ENCODE measurements at regions not wholly inside any gene's neighbourhood (a gene's known extent, or its start where the extent isn't known, plus 50 kb on each side); places are given as distances from the start of the nearest gene placed in this dataset.

- Histone ChIP-seq H3K14ac (replicated peaks; ENCODE audit: low read depth, low read length) (peak overlapping the region; percentile 96), H2AK9ac (replicated peaks; ENCODE audit: low read depth, low read length, poor library complexity) (no peak overlapping the region), H2BK5ac (ENCODE audit: low read depth, low read length, poor library complexity, severe bottlenecking) (peak overlapping the region; percentile 87), H2BK20ac (ENCODE audit: low read depth, low read length) (no peak overlapping the region), H3K9me3 (ENCODE audit: control insufficient read depth, insufficient read depth, low read length) (no peaks in the 10 kb centered on the region), H3K9me1 (ENCODE audit: insufficient read depth, low read length) (no peaks in the 10 kb centered on the region), H3K23ac (ENCODE audit: low read depth, low read length) (peak overlapping the region; percentile 74; the same call in 1 of the 2 replicates), H4K91ac (ENCODE audit: insufficient read depth, low read depth, low read length) (no peak overlapping the region), H2AK5ac (ENCODE audit: low read depth, low read length) (no peak overlapping the region), H3K4ac (ENCODE audit: low read depth, low read length) (peak overlapping the region; percentile 9; the same call in 1 of the 2 replicates), H3K56ac (ENCODE audit: extremely low read depth, insufficient read depth, low read length) (peak overlapping the region; percentile 95), H4K8ac (ENCODE audit: low read depth in 2 of 2, low read length in 2 of 2) (peak overlapping the region; percentile 67 to 92; a peak in 2 of 4 replicates), H3K27ac (ENCODE audit: insufficient read depth, low read length) (peak overlapping the region; percentile 81; the same call in 1 of the 2 replicates), H3K79me1 (ENCODE audit: low read depth in 1 of 2, low read length in 2 of 2) (no peaks in the 10 kb centered on the region), H2BK120ac (ENCODE audit: low read depth, low read length) (no peak overlapping the region), H4K20me1 (ENCODE audit: insufficient read depth, low read length) (peaks cover 9% of the 10 kb centered on the region; the same call in 1 of the 2 replicates), H3K18ac (ENCODE audit: low read depth, low read length) (peak overlapping the region; percentile 89), H2AFZ (replicated peaks; ENCODE audit: low read length, poor library complexity) (no peak overlapping the region), H3K4me1 (ENCODE audit: control insufficient read depth, insufficient read depth, low read length) (peaks cover 4% of the 10 kb centered on the region; the same call in 1 of the 2 replicates), H3K27me3 (ENCODE audit: control insufficient read depth, insufficient read depth, low read length) (no peaks in the 10 kb centered on the region), H4K5ac (ENCODE audit: low read depth, low read length) (peak overlapping the region; percentile 64; the same call in 1 of the 2 replicates), H3K4me2 (ENCODE audit: low read depth, low read length) (peak overlapping the region; percentile 93; the same call in 1 of the 2 replicates), H3K4me3 (ENCODE audit: insufficient read depth, low read depth, low read length) (peak overlapping the region; percentile 68), H2BK15ac (ENCODE audit: low read depth, low read length) (no peak overlapping the region), H3K9ac (ENCODE audit: low read depth, low read length) (peak overlapping the region; percentile 85), H3K36me3 (ENCODE audit: control insufficient read depth, insufficient read depth, low read length) (peaks cover 2% of the 10 kb centered on the region; the same call in 1 of the 2 replicates)
- no peak for ATAC-seq (ENCODE audit: low read depth)
- intact Hi-C loops (cut with micrococcal nuclease) (loop anchor here (2.0 to 5.0 kb wide), 4 partner anchors 34 to 639 kb away; no protein-coding TSS in a partner anchor), dilution Hi-C loops (cut with HindIII; ENCODE audit: low sequenced_read_pairs, unreplicated experiment) (no loop called here), in situ Hi-C loops (cut with MboI; ENCODE audit: low sequenced_read_pairs) (no loop called here)
- BruUV-seq (replicated peaks): no TSS peak
- CTCF ChIA-PET: no interaction called here
- WGBS, 2 experiments (ENCODE audit: extremely low coverage in 2 of 2, insufficient read length in 1 of 2): no CpG with 5 or more reads among the region's 6 CpGs
- POLR2A ChIA-PET (ENCODE audit: unreplicated experiment): interaction anchor here (1.0 to 2.1 kb wide), 4 partner anchors 10 to 254 kb away, joined by 3 to 6 read pairs (median 4); no protein-coding TSS in a partner anchor
- DNase-seq: no peak
- TF ChIP-seq CHD1 (IDR thresholded peaks at IDR 0.05; ENCODE audit: low read depth, low read length) (no peak), POLR2A (IDR thresholded peaks at IDR 0.05; ENCODE audit: low read depth, low read length) (no peak; the same call in 1 of the 2 replicates), RFX5 (IDR thresholded peaks at IDR 0.05; ENCODE audit: low read depth, low read length) (no peak), SMC3 (IDR thresholded peaks at IDR 0.05; ENCODE audit: low read depth, low read length) (no peak), MAZ (IDR thresholded peaks at IDR 0.05; ENCODE audit: borderline replicate concordance, low read depth, low read length) (no peak), RAD21 (IDR thresholded peaks at IDR 0.05; ENCODE audit: low read length) (no peak), ELK1 (IDR thresholded peaks at IDR 0.05; ENCODE audit: borderline replicate concordance, low read depth, low read length) (no peak), MXI1 (IDR thresholded peaks at IDR 0.05; ENCODE audit: borderline replicate concordance, low read depth, low read length) (no peak), MAFK (IDR thresholded peaks at IDR 0.05; ENCODE audit: low read depth, low read length) (no peak), FOS (IDR thresholded peaks at IDR 0.05; ENCODE audit: low read depth, low read length) (no peak), CEBPB (IDR thresholded peaks at IDR 0.05; ENCODE audit: low read depth, low read length) (no peak), BHLHE40 (IDR thresholded peaks at IDR 0.05; ENCODE audit: low read depth, low read length) (no peak), USF2 (IDR thresholded peaks at IDR 0.05; ENCODE audit: low read depth, low read length) (no peak), NFE2L2 (IDR thresholded peaks at IDR 0.05; ENCODE audit: low read depth, low read length) (no peak), CTCF (conservative IDR thresholded peaks at IDR 0.05; ENCODE audit: low read depth, low read length) (no peak)
Measured at GRCh38 chrX:45768666-45769236, 568.1 kb upstream of the DIPK2B start.

All from IMR-90 (cell line).